GM19043 (cell line): ENCODE measurements at regions not wholly inside any gene's neighbourhood (a gene's known extent, or its start where the extent isn't known, plus 50 kb on each side); places are given as distances from the start of the nearest gene placed in this dataset.

Source experiments
- ATAC-seq: cut with Tn5 transposase; IDR thresholded peaks from one replicate; pipeline ENCODE4 v1.9.1; 2021; ENCODE audit warnings: low read depth; ENCODE audit not compliant: unreplicated experiment

DNA sequence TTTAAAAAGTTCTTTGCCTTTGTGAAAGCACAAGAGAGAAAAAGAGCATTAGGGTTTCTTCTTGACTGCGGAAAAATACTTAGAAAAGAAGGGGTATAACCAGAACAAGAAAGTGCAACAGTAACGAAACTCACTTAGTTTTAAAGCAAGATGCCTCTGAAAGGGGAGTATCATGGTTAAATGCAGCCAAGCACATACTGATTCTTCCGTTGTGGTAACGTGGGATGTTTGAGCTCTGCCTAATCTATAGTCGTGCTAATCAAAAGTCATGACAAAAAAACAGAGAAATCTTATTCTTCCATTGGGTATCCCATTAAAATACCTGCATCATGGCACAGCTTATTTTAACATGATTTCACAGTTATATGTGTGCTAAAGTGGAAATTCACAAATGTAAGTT lies 187.8 kb upstream of the LRFN5 start:
- no peak for ATAC-seq

GRCh38 chr14:41409806-41410205 lies 196.9 kb upstream of the LRFN5 start:
- ATAC-seq, result no peak

GRCh38 chr14:41404126-41404525 lies 202.6 kb upstream of the LRFN5 start:
- no peak for ATAC-seq

- ATAC-seq, result no peak
Observed at GRCh38 chr14:41403360-41403759, 203.3 kb upstream of the LRFN5 start.

DNA sequence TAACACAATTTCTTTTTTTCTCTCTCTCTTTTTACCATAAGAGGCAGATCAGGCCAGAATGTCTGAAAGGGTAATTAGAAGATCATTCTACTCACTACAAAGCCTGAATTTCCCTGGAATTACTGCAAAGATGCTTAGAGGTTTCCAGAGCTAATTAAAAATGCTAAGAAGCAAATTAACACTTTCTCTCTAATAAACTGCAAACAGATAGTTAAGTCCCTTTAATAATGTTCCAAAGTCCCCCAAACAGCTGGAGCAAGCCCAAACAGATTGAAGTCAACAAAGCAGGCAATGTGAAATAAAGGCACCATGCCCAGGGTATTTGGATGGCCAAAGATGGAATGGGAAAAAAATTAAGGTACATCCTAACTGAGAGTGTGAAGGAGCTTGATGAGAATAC lies 208.8 kb upstream of the LRFN5 start:
- no peak for ATAC-seq

DNA sequence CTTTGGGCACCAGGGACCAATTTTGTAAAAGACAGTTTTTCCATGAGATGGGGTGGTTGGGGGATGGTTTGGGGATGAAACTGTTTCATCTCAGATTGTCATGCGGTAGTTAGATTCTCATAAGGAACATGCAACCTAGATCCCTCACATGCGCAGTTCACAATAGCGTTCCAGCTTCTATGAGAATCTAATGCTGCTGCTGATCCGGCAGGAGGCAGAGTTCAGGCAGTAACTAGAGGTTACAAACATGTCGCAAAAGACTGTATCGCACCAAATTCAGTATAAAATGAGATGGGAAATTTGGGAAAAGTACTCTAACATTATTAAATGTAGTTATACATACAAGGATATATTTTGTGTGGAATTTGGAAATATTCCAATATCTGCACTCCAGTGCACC lies 213.2 kb upstream of the LRFN5 start:
- ATAC-seq, result no peak

DNA sequence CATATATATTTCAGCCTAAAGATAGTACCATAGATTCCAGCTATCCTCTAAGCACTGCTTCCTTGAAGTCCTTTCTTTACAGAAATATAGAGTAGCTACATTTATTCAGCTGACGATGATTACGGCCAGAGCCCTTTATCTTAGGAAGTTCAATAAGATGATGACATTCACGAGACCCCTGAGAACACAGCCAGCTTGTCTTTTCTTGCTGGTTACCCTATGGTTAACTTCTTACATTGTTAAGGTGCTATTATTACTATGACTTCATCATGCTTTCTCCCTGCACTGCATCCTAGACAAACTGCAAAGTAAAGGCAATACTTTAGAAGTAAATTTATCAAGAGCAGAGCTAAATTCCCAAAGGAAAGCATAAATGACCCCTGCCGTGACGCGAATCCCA lies 214.4 kb upstream of the LRFN5 start:
- ATAC-seq, result no peak

DNA sequence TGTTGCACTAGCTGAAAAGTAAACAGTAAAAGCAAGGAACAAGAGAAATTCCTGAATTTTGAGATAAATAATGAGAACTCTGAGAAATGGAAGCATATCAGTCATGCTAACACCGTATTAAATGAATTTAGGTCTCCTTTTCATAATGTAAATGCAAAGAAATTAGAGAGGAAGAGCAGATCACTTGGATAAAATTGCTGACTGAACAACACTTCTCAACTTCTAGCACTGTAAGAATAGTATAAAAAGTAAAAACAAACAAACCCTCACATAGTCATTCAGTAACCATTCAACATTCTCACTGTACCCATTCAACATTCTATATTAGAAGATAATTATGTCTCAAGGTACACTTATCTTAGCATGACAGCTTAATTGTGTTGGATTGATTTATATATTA lies 217.3 kb upstream of the LRFN5 start:
- ATAC-seq, result no peak

DNA sequence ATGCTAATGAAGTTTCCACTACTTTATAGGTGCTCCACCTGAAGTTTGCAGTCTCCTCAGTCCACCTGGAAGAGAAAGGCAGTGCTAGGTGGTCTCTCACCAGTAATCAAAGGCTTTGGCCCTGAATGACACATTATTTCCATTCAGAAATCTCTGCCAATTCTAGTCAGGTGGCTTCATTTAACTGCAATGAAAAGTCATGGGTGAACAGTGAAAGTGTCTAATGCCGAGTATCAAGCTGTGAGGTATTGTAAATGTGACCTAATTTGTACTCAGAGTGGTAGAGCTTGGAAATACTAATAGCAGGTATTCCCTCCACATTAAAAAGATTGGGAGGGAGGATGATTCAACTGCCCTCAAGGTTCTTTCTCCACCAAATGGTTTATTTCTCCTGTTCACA lies 220.9 kb upstream of the LRFN5 start:
- ATAC-seq, result no peak

- no peak for ATAC-seq
Observed at GRCh38 chr14:41380017-41380416, 226.7 kb upstream of the LRFN5 start.

- no peak for ATAC-seq
Observed at GRCh38 chr14:41378526-41378925, 228.2 kb upstream of the LRFN5 start.

DNA sequence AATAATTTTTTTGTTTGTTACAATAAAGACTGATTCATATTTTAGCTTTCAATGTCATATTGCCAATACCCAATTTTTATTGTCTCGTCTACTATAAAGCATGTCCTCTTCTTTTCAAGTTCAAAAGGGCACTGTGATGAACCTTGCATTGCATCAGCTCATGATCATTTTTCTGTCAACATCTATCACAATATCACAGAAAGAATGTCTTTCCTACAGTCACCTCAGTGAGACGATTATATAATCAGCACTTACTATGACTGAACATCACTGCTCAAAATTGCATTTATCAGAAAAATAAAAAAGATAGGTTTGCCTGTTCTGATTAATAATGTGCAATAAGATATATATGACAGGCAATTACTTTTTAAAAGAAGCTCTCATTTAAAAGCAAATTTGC lies 228.7 kb upstream of the LRFN5 start:
- no peak for ATAC-seq

DNA sequence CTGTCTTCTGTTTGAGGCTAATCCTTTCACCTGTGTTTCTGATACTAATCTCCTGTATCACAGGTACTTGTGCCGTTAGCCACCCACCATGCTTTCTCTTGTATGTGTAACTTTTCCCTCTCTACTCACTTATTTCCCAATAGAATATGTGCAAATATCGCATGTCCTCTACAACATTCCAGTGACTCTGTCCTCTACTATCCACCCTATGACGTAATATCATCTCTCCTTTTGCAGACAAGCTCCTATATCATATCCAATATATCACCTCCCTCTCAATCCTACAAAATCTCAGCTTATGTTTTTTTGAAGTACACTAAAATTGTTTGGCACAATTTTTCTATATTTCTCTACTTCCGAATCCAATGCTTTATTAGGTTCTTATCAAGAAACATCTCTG lies 232.6 kb upstream of the LRFN5 start:
- no peak for ATAC-seq

- no peak for ATAC-seq
Observed at GRCh38 chr14:41362139-41362538, 244.5 kb upstream of the LRFN5 start.

DNA sequence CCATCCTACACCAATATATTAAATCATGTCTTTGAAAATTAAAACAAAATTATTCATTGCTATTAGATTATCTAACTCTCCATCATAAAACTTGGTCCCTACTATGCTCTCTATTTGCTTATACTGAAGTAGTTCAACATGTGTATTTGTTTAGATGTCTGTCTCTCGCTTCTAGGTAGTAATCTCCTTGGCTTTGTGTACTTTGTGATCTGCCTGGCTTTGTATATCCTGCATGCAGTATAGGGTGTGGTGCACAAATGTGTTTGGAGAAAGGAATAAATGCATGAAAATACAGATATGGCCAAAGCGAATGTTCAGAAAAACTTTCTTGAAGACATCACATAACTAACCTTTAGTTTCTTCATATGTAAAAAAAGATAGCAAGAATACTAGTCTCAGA lies 246.6 kb upstream of the LRFN5 start:
- ATAC-seq, result no peak

- ATAC-seq, result no peak
Observed at GRCh38 chr14:41355866-41356265, 250.8 kb upstream of the LRFN5 start.

DNA sequence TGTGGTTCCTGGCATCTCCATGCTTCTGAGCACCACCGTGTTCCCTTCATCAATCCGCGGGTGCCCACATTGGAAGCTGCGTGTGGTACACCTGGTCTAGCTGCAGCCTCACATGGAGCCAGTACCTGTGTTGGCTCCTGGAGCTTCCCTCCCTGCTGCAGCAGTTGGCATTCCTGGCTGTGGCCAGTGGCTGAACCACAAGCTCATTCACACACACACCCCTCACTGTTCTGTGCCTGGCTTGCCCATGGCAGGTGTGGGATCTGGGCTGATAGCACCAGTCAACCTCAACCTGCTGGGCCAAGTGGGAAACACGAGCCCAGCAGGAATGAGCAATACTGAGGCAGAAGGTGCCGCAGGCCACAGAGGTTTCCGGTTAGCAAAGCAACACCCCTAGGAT lies 256.2 kb upstream of the LRFN5 start:
- no peak for ATAC-seq

DNA sequence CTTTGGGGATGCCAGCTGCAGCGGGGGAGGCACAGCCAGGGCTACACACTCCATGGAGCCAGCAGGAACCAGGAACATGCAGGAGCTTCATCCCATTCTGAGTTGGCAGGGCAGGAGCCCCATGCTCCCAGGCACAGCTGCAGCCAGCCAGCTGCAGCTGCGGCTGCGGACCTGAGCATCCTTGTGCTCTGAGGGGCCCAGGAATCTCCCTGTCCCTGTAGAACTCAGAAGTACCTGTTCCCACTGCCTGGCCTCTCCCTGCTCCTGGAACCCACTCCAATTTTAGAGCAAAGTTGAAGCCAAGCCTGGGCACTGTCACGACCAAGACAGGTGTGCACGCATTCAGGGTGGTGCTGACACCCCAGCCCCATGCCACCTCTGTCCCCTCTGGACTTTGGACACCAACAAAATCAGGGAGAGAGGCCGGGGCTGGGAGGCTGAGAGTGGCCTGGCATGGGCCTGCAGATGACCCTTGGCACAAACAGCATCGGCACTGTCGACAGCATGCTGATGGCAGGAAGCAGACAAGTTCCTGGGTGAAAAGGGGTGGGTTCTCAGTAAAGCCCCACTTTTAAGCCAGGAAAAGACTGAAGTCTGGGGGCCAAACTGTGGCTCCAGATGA lies 257.3 kb upstream of the LRFN5 start:
- ATAC-seq, result no peak

DNA sequence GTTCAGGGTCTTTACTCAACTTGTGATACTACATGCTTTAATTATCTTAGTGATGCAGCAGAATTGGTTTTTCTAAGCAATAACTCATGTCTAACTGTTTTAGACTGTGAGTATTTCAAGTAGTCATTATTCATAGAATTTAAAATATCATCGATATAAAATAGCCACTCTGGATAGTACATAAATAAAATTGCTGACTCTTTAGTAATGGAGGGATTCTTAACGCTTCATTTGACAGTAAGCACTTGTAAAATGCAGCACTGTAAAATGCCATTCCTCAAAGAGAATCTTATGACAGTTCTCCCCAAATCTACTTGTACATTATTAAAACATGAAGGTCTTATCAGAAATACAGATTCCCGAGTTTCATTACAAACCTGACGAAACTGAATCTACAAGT lies 262.8 kb upstream of the LRFN5 start:
- ATAC-seq, result no peak

DNA sequence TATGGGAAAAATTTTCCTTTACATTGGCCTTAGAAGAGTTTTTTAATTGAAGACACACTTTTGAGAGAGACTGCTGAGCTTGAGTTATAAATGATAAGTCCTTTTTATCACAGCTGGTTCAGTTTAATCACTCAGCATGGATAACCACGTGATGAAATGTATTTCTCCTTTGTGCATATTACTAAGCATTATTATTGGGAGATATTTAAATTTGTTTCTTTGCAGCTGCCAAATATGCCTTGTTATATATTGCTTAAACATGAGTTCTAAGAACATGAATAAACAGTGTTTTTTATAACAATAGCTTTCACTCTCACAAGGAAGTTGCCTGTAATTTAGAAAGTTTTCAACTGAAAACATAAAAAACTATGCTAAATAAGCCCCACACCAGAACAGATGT lies 293.5 kb upstream of the LRFN5 start:
- ATAC-seq, result no peak

GRCh38 chr14:41303506-41303905 lies 303.2 kb upstream of the LRFN5 start:
- no peak for ATAC-seq

DNA sequence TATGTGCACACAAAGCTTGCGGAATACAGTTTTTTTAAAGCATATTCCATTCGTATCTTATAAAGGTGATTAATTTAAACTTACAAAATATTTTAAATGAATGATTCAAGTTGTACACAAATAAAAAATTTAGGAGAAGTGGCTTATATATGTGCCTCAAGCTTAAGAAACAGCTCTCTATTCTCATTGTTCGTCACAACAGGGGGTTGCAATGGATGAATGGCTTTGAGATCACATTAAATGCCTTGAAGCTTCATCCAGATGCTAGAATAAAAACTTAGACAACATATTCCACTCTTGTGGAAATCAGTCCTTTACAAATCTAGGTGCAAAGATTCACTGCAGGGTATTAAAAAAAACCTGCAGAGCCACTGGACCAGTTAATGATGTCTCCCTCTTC lies 303.9 kb upstream of the LRFN5 start:
- ATAC-seq, result no peak

DNA sequence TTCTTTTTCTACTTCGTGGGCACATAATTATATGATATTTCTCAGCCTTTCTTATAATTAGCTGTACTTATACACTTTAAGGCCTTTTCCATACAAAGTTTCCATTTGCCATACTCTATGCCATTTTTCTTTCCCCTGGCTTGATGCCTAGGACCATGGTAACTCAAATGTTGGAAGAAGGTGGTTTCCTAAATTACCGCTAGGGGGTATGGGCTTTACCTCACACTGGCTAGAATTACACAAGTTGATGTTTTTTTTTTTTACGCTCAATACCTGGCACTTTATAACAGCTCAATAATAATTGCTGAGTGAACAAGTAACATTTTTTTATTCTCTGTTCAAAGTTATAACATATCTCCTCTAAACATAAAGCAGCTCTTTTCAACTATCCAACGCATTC lies 306.8 kb upstream of the LRFN5 start:
- ATAC-seq, result no peak
